NCI-H2171 treated with DMSO at 0.1 percent for 48 hours (cell line): ENCODE measurements at regions not wholly inside any gene's neighbourhood (a gene's known extent, or its start where the extent isn't known, plus 50 kb on each side); places are given as distances from the start of the nearest gene placed in this dataset.

Experiments used
- DNase-seq: peaks from one replicate; lab custom pipeline; 2025; lab: John Stamatoyannopoulos, UW

- no peak for DNase-seq
Measured at GRCh38 chr3:83302091-83302490, 1540.6 kb upstream of the GBE1 start.

GRCh38 chr3:83317605-83318004, 1556.2 kb upstream of the GBE1 start:
- no peak for DNase-seq

GRCh38 chr3:83320726-83321125, 1559.3 kb upstream of the GBE1 start:
- no peak for DNase-seq

GRCh38 chr3:83321457-83321856, 1560.0 kb upstream of the GBE1 start:
- no peak for DNase-seq

- no peak for DNase-seq
Measured at GRCh38 chr3:83321891-83322290, 1560.4 kb upstream of the GBE1 start.

- no peak for DNase-seq
Measured at GRCh38 chr3:83354205-83354604, 1592.8 kb upstream of the GBE1 start.

- DNase-seq, result no peak
Measured at GRCh38 chr3:83393276-83393675, 1565.5 kb upstream of the CADM2 start.

GRCh38 chr3:83403927-83404326, 1554.9 kb upstream of the CADM2 start:
- DNase-seq, result no peak

- no peak for DNase-seq
Measured at GRCh38 chr3:83426300-83426699, 1532.5 kb upstream of the CADM2 start.

- no peak for DNase-seq
Measured at GRCh38 chr3:83434880-83435587, 1523.8 kb upstream of the CADM2 start.

GRCh38 chr3:83438188-83438587, 1520.6 kb upstream of the CADM2 start:
- DNase-seq, result no peak

GRCh38 chr3:83453056-83453455, 1505.7 kb upstream of the CADM2 start:
- peak; percentile 60 for DNase-seq

- no peak for DNase-seq
Measured at GRCh38 chr3:83454353-83454752, 1504.4 kb upstream of the CADM2 start.

- no peak for DNase-seq
Measured at GRCh38 chr3:83457551-83457950, 1501.2 kb upstream of the CADM2 start.

GRCh38 chr3:83460052-83460451, 1498.7 kb upstream of the CADM2 start:
- DNase-seq, result no peak

GRCh38 chr3:83461411-83461810, 1497.4 kb upstream of the CADM2 start:
- no peak for DNase-seq

GRCh38 chr3:83477563-83477962, 1481.2 kb upstream of the CADM2 start:
- no peak for DNase-seq

GRCh38 chr3:83482402-83483070, 1476.3 kb upstream of the CADM2 start:
- no peak for DNase-seq

- DNase-seq, result no peak
Measured at GRCh38 chr3:83496462-83496861, 1462.3 kb upstream of the CADM2 start.

GRCh38 chr3:83498361-83499016, 1460.3 kb upstream of the CADM2 start:
- DNase-seq, result peak; percentile 42

GRCh38 chr3:83500422-83500821, 1458.4 kb upstream of the CADM2 start:
- peak; percentile 66 for DNase-seq

GRCh38 chr3:83500931-83501330, 1457.9 kb upstream of the CADM2 start:
- no peak for DNase-seq

GRCh38 chr3:83513051-83513450, 1445.7 kb upstream of the CADM2 start:
- no peak for DNase-seq
